Gastrocnemius medialis (tissue), 4 donors: ENCODE measurements at regions not wholly inside any gene's neighbourhood (a gene's known extent, or its start where the extent isn't known, plus 50 kb on each side); places are given as distances from the start of the nearest gene placed in this dataset.

Experiments used
- CTCF ChIP-seq, 5 experiments: fragments of 450-650 bp in 3 of 5; fragments of 200-600 bp in 2 of 5; sonication (generic) in 2 of 5; IDR thresholded peaks in 4 of 5; conservative IDR thresholded peaks in 1 of 5; 1 replicate in 4 of 5; 2 replicates in 1 of 5; pipeline ENCODE4 v1.5.1; 2016 to 2019; ENCODE audit warnings: antibody characterized with exemption in 5 of 5, mild to moderate bottlenecking in 3 of 5, moderate library complexity in 3 of 5
- POLR2A ChIP-seq, 2 donors: fragments of 450-650 bp; IDR thresholded peaks; one replicate each; pipeline ENCODE4 v1.6.1; 2017; ENCODE audit warnings: antibody characterized with exemption in 2 of 2, mild to moderate bottlenecking in 2 of 2, moderate library complexity in 2 of 2

- TF ChIP-seq CTCF (IDR thresholded peaks at IDR 0.05 in 4 of 5, conservative IDR thresholded peaks at IDR 0.05 in 1 of 5) (no peak), POLR2A (IDR thresholded peaks at IDR 0.05) (no peak)
Observed at GRCh38 chr4:163959932-163960331, 465.4 kb downstream of the TMA16 start.
